HG03571 (cell line): ENCODE measurements at regions not wholly inside any gene's neighbourhood (a gene's known extent, or its start where the extent isn't known, plus 50 kb on each side); places are given as distances from the start of the nearest gene placed in this dataset.
A peak's percentile ranks its signal among the peaks of the same experiment; 100 is the strongest.

Source experiments
- ATAC-seq: cut with Tn5 transposase; IDR thresholded peaks from one replicate; pipeline ENCODE4 v1.9.1; 2021; ENCODE audit not compliant: unreplicated experiment

DNA sequence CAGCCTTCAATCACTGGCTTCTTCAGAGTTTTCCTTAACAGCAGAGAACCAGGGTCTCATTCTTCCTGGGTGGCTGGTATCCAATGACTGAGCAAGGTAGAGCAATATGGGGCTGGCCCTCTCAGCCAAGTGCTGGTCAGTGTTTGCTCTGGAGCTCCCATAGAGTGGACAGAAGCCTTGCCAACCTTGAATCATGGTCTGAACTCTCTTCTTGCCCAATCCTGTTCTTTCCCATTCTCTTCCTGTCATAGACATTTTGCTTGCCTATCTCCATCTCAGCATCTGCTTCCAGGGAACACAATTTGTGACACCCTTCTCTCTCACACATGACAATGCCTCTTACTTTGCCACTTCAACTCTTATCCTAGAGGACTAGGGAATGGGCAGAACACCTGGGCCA lies 245.6 kb upstream of the PEX5L start:
- ATAC-seq, result no peak

DNA sequence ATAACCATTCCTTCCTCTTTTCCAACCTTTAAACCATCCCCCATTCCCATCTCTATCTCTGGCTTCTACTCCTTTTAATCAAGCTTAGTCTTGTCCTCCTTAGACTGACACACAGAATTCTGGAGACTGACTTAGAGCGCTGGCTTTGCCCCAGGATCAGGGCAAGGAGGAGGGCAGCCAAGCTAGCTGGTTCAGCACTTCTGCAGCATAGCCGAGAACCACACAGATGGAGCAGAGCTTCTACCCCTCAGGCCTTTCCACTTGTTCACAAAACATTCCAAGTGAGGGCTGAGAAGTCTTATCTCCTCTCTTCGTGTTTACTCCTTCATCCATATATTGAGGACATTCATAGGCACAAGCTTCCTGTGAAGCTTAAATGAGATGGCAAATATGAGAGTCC lies 246.5 kb upstream of the PEX5L start:
- ATAC-seq, result no peak

- no peak for ATAC-seq
Observed at GRCh38 chr3:180284331-180285110, 247.8 kb upstream of the PEX5L start.

DNA sequence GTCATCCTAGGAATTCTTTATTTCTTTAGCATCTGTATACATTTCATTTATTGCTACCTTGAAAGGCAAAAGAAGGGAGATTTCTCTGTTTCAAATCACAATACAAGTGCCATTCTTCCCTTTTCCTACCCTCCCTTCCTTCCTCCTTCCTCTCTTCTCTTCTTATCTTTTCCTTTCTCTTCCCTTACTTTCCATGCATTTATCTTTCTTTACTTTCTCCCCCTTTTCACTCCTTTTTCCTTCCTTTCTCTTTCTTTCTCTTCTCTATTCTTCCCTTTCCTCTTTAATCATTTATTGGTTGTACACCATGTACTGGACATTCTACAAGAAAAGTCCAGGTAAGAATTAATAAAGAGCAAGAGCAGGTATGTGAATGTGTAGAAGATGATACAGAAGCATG lies 251.0 kb upstream of the PEX5L start:
- no peak for ATAC-seq

GRCh38 chr3:180288816-180289215 lies 252.1 kb upstream of the PEX5L start:
- no peak for ATAC-seq

DNA sequence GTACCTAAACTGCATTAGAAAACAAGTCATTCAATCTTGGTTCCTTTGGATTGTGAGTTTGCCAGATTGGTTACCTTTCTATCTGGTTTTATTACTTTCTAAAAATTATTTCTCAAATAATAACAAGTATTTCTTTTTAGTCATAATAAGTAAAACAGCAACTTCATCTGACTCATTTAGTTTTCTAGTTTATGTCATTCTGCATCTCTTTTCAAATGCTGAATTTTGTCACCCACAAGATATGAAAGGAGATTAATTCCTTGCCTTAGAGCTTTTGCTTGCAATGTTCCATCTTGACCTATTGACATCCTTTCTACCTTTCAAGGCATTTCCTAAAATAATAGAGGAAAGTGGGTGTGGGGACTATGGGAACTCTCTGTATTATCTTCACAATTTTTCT lies 253.6 kb upstream of the PEX5L start:
- no peak for ATAC-seq

DNA sequence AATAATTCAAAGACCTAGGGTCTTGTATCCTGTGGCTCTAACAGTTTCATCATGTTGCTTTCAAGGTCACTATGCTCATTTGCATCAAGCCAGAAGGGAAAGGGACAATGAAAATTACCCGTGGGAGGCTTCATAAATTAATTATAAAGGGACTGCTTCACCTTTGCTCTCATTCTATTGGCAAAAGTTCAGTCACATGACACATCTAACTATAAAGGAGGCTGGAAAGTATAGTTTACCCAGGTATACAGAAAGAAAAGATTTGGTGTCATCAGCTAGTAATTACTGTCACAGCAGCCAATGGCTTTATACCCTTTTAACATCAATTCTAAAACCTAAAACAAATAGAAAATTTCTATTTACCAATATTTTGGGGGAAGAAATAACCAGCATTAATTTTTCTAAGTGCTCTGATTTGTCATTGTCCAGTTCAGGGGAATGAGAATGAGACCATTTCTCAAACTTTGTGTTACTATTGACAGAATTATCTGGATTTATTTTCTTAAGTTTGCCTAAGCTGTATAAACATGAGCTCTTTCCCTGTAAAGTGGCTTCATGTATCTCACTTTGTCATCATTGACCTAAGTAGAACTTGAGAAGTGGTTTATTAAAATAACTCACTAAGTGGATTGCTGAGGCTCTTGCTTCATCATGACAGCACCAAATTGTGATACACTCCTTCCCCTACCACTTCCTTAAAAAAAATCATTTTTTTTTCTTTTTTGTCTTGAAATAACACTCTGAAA lies 257.7 kb upstream of the PEX5L start:
- ATAC-seq, result no peak

GRCh38 chr3:180295811-180296210 lies 259.1 kb upstream of the PEX5L start:
- no peak for ATAC-seq

DNA sequence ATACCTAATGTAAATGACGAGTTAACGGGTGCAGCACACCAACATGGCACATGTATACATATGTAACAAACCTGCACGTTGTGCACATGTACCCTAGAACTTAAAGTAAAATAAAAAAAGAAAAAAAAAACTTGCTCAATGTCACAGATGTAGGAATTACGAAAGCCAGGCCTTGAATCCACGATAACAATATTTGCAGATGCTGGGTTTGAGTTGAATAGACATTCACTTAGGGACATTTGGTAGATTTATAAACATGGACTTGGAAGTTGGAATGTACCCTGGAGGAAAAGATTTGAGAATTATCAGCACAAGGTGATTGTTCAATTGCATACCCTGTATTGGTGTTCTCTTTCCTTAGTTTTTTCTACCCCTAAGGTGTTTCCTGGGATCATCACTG lies 260.2 kb upstream of the PEX5L start:
- ATAC-seq, result no peak

DNA sequence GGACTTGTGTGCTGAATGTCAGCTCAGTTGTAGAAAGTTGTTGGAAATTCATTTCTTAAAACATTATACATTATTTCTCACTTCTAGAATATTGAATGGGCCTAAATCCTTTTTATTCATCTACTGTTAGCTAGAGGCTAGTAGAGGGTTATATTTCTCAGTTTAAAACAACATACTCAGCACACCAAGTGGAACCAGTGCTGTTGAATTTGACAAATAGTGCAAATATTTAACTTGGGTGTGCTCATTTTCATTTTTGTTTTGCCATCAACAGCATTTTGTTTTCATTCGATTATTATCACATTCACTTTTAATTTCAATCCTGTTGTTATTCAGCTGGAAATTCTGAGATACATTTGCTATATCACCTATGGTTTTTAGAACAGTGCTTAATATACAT lies 269.4 kb upstream of the PEX5L start:
- ATAC-seq, result no peak

- no peak for ATAC-seq
Observed at GRCh38 chr3:180306691-180307090, 270.0 kb upstream of the PEX5L start.

GRCh38 chr3:180311242-180311641 lies 274.5 kb upstream of the PEX5L start:
- ATAC-seq, result no peak

DNA sequence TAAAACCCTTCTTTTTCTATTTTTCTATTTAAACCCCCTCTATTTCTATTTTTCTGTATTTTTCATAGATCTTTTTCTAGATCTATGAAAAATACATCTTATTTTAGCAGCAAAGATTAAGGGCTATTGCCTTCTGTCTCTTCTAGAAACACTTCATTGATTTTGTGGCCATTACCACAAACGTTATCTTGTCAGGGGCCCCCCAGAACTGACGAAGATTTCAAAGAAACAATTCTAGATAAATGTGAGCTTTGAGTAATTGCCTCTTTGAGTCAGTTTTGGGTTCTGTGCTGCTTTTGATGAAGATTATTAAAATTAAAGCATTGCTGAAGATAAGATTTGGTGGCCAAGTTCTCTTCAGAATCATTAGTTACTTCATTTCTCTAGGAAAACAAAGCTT lies 279.6 kb upstream of the PEX5L start:
- no peak for ATAC-seq

- ATAC-seq, result no peak
Observed at GRCh38 chr3:180319461-180319860, 282.5 kb upstream of the TTC14 start.

GRCh38 chr3:180320631-180321030 lies 281.3 kb upstream of the TTC14 start:
- no peak for ATAC-seq

GRCh38 chr3:180321534-180321933 lies 280.4 kb upstream of the TTC14 start:
- no peak for ATAC-seq

DNA sequence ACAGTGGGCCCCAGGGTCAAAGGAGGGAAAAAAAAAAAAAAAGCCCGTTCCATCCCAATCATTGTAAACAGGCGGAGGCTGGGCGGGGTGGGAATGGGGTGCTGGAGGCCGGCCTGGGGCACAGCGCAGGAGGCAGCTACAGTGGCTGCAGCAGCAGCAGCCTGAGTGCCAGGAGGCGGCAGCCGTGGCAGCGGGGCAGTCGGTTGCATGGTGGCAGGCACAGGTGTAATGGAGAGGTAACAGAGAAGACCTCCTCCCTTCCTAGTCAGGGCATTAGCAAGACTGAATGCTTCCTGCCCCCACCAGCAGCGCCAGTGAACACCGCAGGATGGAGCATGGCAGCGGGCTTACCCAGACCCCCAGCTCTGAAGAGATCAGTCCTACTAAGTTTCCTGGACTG lies 279.1 kb upstream of the TTC14 start:
- ATAC-seq, result no peak

GRCh38 chr3:180324791-180325190 lies 277.2 kb upstream of the TTC14 start:
- ATAC-seq, result no peak

DNA sequence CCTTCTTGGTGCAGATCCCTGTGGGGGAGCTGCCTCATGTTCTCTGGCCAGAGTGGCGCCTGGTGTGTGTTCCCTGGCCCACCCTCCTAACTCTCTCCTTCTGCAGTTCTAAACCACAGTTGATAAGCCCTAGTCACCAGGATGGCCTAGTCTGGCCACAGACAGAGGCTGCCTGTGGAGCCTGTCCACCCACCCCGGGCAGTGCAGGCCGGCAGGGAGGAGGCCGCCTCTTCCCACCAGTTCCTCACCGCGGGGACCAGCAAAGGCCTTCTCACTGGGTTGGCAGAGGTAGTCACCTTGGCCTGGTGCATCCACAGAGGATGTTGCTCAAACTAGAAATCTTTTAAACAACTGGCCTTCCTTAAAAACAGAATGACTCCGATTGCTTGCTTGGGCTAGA lies 276.4 kb upstream of the TTC14 start:
- ATAC-seq, result no peak

DNA sequence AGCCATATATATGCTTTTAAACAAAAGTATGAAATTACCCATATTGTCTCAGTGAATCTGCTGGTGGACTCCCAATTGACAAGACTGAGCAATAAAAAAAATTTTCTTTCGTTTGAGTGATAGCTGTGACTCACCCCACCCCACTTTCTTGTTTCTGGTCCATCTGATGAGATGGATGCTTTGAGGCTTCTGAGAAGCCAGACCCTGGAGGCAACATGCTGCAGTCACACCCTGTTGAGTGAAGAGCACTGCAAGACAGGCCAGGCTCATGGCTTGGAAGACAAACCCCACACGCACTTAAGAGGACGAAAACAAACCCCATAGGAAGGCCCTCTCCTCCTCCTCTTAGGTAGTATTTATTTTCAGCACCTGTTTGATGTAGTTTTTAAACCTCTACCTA lies 276.0 kb upstream of the TTC14 start:
- ATAC-seq, result no peak

DNA sequence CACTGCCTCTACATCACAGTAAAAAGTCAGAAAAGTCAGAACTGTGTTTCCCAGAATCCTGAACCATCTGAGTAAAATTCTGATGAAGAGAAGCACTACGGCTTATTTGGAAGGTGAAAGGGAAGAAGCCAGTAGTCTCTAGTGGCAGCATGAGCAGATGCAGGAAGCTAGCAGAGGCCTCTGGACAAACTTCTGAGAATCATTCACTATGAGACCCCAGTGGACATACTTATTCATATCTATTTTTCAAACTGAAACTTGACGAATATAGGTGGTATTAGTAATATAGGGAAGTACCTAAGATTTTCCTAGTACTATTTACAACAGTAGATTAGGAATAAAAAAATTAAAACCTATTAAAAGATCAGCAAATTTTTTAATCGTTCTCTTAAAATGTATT lies 272.8 kb upstream of the TTC14 start:
- peak; percentile 75 for ATAC-seq

- no peak for ATAC-seq
Observed at GRCh38 chr3:180329847-180330246, 272.1 kb upstream of the TTC14 start.

GRCh38 chr3:180330440-180330839 lies 271.5 kb upstream of the TTC14 start:
- ATAC-seq, result no peak
